NCI-H748 treated with DMSO at 0.1 percent for 48 hours (cell line): ENCODE measurements at regions not wholly inside any gene's neighbourhood (a gene's known extent, or its start where the extent isn't known, plus 50 kb on each side); places are given as distances from the start of the nearest gene placed in this dataset.
"Not testable (repeated sequence)": the region's sequence is repeated elsewhere in the genome, so short reads cannot be mapped to it uniquely, and the experiment has no call there.

ENCODE experiments used
- DNase-seq: peaks from one replicate; lab custom pipeline; 2025; lab: John Stamatoyannopoulos, UW

- peak; percentile 13 for DNase-seq
Observed at GRCh38 chr20:17873410-17874270, 95.0 kb downstream of the SNX5 start.

GRCh38 chr20:17872959-17873358, 95.6 kb downstream of the SNX5 start:
- DNase-seq, result no peak

GRCh38 chr20:17872434-17872833, 96.2 kb downstream of the SNX5 start:
- DNase-seq, result no peak

GRCh38 chr20:17871886-17872285, 96.7 kb downstream of the SNX5 start:
- DNase-seq, result no peak

GRCh38 chr20:17871181-17871580, 97.4 kb downstream of the SNX5 start:
- no peak for DNase-seq

- DNase-seq, result no peak
Observed at GRCh38 chr20:17870086-17870740, 98.4 kb downstream of the SNX5 start.

GRCh38 chr20:17869295-17869994, 99.1 kb downstream of the SNX5 start:
- no peak for DNase-seq

- DNase-seq, result no peak
Observed at GRCh38 chr20:17868700-17869231, 99.8 kb downstream of the SNX5 start.

GRCh38 chr20:17868151-17868550, 100.4 kb downstream of the SNX5 start:
- DNase-seq, result no peak

GRCh38 chr20:17867131-17867925, 101.3 kb downstream of the SNX5 start:
- no peak for DNase-seq

- no peak for DNase-seq
Observed at GRCh38 chr20:17866234-17867001, 102.2 kb downstream of the SNX5 start.

- DNase-seq, result no peak
Observed at GRCh38 chr20:17863577-17864292, 104.9 kb downstream of the SNX5 start.

GRCh38 chr20:17863209-17863576, 105.4 kb downstream of the SNX5 start:
- no peak for DNase-seq

GRCh38 chr20:17862171-17862570, 106.4 kb downstream of the SNX5 start:
- no peak for DNase-seq

GRCh38 chr20:17861620-17862019, 107.0 kb downstream of the SNX5 start:
- not testable (repeated sequence) for DNase-seq

GRCh38 chr20:17860301-17861197, 108.0 kb downstream of the SNX5 start:
- DNase-seq, result no peak

GRCh38 chr20:17859616-17860232, 108.9 kb downstream of the SNX5 start:
- no peak for DNase-seq

- DNase-seq, result no peak
Observed at GRCh38 chr20:17859002-17859615, 109.5 kb downstream of the SNX5 start.
